SIG-M5 treated with dmso at 0.1 percent for 504 hours (cell line): ENCODE measurements at regions not wholly inside any gene's neighbourhood (a gene's known extent, or its start where the extent isn't known, plus 50 kb on each side); places are given as distances from the start of the nearest gene placed in this dataset.

Experiments used
- DNase-seq: peaks from one replicate; lab custom pipeline; 2025; ENCODE audit not compliant: unreplicated experiment; lab: John Stamatoyannopoulos, UW

GRCh38 chr18:34977838-34978532 is 63.2 kb upstream of the MAPRE2 start:
- peak; percentile 30 for DNase-seq

GRCh38 chr18:34978533-34978893 is 62.7 kb upstream of the MAPRE2 start:
- no peak for DNase-seq

GRCh38 chr18:34978953-34979608 is 62.1 kb upstream of the MAPRE2 start:
- peak; percentile 93 for DNase-seq

- DNase-seq = no peak
Measured at GRCh38 chr18:34981487-34981886, 59.7 kb upstream of the MAPRE2 start.

GRCh38 chr18:34985963-34986362 is 55.2 kb upstream of the MAPRE2 start:
- no peak for DNase-seq

GRCh38 chr18:34990597-34990996 is 50.6 kb upstream of the MAPRE2 start:
- no peak for DNase-seq

- no peak for DNase-seq
Measured at GRCh38 chr18:34991152-34991551, 50.1 kb upstream of the MAPRE2 start.
